ENCODE measurements at regions not wholly inside any gene's neighbourhood (a gene's known extent, or its start where the extent isn't known, plus 50 kb on each side); places are given as distances from the start of the nearest gene placed in this dataset.

- TF ChIP-seq ATF3 (IDR thresholded peaks at IDR 0.05; ENCODE audit: insufficient read depth, low read depth, low read length) = no peak
- TF ChIP-seq KDM5A (IDR thresholded peaks at IDR 0.05; ENCODE audit: low read length) = no peak
- no peak for TF ChIP-seq EZH2 (IDR thresholded peaks at IDR 0.05; ENCODE audit: low read depth, low read length, severe bottlenecking)
- no peak for TF ChIP-seq POLR2A (IDR thresholded peaks at IDR 0.05; ENCODE audit: control extremely low read depth in 1 of 2, low read depth in 2 of 2, low read length in 2 of 2)
- no peak for TF ChIP-seq RAD21 (IDR thresholded peaks at IDR 0.05 in 1 of 2, conservative IDR thresholded peaks at IDR 0.05 in 1 of 2; ENCODE audit: low read depth in 2 of 2, low read length in 2 of 2)
- TF ChIP-seq, protein P1, sequence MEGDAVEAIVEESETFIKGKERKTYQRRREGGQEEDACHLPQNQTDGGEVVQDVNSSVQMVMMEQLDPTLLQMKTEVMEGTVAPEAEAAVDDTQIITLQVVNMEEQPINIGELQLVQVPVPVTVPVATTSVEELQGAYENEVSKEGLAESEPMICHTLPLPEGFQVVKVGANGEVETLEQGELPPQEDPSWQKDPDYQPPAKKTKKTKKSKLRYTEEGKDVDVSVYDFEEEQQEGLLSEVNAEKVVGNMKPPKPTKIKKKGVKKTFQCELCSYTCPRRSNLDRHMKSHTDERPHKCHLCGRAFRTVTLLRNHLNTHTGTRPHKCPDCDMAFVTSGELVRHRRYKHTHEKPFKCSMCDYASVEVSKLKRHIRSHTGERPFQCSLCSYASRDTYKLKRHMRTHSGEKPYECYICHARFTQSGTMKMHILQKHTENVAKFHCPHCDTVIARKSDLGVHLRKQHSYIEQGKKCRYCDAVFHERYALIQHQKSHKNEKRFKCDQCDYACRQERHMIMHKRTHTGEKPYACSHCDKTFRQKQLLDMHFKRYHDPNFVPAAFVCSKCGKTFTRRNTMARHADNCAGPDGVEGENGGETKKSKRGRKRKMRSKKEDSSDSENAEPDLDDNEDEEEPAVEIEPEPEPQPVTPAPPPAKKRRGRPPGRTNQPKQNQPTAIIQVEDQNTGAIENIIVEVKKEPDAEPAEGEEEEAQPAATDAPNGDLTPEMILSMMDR (IDR thresholded peaks at IDR 0.05; ENCODE audit: control extremely low read depth in 1 of 3, insufficient read depth in 1 of 3, low read depth in 1 of 3, low read length in 3 of 3) = no peak
- no peak for TF ChIP-seq POU5F1 (IDR thresholded peaks at IDR 0.05; ENCODE audit: low read depth, low read length)
- no peak for TF ChIP-seq MAX (IDR thresholded peaks at IDR 0.05)
- TF ChIP-seq JUN (IDR thresholded peaks at IDR 0.05; ENCODE audit: low read depth, low read length) = no peak
- TF ChIP-seq POLR2AphosphoS5 (IDR thresholded peaks at IDR 0.05; ENCODE audit: low read depth, low read length) = no peak
- no peak for TF ChIP-seq ZNF274 (IDR thresholded peaks at IDR 0.05; ENCODE audit: borderline replicate concordance, extremely low read depth, low read length)
Measured at GRCh38 chr14:22438742-22439141, 150.3 kb downstream of the DAD1 start.
